D341Med (cell line): ENCODE measurements at regions not wholly inside any gene's neighbourhood (a gene's known extent, or its start where the extent isn't known, plus 50 kb on each side); places are given as distances from the start of the nearest gene placed in this dataset.
"Not testable (repeated sequence)": the region's sequence is repeated elsewhere in the genome, so short reads cannot be mapped to it uniquely, and the experiment has no call there.

Source experiments
- DNase-seq: peaks from one replicate; pipeline ENCODE4 v3.0.0; 2012; ENCODE audit warnings: low spot score

GRCh38 chrX:102784550-102784949 lies 64.0 kb downstream of the GPRASP3 start:
- DNase-seq = no peak

DNA sequence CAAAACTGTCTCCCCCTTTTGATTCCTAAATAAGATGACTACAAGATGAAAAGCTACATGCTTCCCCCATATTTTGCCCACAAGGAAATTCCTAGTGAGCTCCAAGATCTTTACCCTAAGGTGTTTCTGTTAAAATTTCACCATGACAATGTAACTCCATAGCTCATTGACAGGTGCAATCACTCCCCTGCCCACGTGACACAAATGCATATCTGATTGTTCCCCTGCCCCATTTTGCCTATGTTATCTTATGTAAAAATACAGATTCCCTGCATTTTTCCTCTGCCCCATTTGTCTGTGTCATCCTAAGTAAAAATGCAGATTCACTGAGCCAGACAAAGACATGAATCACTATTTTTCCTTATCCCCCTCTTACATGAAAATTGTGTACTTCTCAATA lies 66.7 kb downstream of the GPRASP3 start:
- no peak for DNase-seq

GRCh38 chrX:102808336-102808735 lies 87.8 kb downstream of the GPRASP3 start:
- no peak for DNase-seq

DNA sequence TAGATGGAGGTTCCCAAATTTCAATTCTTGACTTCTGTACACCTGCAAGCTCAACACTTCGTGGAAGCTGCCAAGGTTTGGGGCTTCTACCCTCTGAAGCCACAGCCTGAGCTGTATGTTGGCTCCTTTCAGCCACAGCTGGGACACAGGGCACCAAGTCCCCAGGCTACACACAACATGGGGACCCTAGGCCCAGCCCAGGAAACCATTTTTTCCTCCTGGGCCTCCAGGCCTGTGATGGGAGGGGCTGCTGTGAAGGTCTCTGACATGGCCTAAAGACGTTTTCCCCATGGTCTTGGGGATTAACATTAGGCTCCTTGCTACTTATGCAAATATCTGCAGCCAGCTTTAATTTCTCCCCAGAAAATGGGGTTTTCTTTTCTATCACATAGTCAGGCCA lies 97.7 kb downstream of the GPRASP3 start:
- DNase-seq = not testable (repeated sequence)

GRCh38 chrX:102832661-102833060 lies 104.4 kb upstream of the RAB40AL start:
- no peak for DNase-seq

GRCh38 chrX:102833136-102833535 lies 103.9 kb upstream of the RAB40AL start:
- no peak for DNase-seq

- peak; percentile 20 for DNase-seq
These were observed 101.4 kb upstream of the RAB40AL start for GRCh38 chrX:102835504-102836146.

- no peak for DNase-seq
These were observed 99.2 kb upstream of the RAB40AL start for GRCh38 chrX:102837847-102838246.

DNA sequence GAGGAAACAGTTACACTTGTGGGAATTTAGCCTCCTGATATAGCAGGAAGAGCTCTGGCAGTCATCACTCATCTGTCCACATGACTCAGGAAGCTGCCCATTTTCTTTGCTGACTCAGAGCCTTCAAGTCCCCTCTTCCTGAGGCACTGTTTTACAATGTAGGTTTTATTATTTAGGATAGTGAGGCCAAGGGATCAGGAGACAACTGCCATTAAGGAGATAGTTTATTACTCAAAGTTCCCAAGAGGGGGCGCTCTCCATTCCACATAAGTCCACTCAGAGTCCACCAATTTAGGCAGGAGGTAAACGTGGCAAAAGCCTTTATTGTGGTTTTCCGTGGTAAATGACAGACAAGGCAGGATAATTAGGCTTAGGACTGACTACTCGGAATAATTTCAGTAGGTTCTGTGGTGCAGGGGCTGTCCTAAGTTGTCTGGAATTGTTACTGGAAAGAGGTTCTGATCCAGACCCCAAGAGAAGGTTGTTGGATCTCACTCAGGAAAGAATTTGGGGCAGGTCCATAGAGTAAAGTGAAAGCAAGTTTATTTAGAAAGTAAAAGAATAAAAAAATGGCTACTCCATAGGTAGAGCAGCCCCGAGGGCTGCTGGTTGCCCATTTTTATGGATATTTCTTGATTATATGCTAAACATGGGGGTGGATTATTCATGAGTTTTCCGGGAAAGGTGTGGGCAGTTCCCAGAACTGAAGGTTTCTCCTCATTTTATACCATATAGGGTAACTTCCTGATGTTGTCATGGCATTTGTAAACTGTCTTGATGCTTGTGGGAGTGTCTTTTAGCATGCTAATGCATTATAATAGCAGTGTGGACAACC lies 96.0 kb upstream of the RAB40AL start:
- DNase-seq = no peak

DNA sequence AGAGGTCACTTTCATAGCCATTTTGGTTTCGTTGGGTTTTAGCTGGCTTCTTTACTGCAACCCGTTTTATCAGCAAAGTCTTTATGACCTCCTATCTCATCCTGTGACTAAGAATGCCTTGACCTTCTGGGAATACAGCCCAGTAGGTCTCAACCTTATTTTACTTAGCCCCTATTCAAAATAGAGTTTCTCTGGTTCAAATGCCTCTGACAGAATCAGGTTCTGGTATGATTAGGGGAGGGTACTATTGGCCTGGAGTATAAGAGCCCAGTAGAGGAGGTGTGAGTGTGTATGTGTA lies 95.4 kb upstream of the RAB40AL start:
- no peak for DNase-seq

- DNase-seq = no peak
These were observed 92.1 kb upstream of the RAB40AL start for GRCh38 chrX:102845020-102845419.

GRCh38 chrX:102846544-102847236 lies 90.4 kb upstream of the RAB40AL start:
- DNase-seq = no peak

DNA sequence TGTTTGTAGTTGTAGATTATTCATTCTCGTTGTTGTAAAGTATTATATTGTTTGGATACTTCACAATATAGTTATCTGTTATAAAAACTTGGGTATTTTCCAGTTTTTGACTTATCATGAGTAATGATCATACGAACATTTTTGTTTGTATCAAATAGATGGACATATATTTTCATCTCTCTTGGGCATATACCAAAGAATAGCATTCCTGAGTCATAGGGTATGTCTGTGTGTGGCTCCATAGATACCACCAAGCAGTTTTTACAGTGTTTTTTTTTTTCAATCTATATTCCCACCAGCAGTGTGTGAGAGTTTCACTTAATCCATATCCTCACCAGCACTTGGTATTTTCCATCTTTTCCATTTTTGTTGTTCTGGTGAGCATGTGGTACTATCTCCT lies 89.7 kb upstream of the RAB40AL start:
- no peak for DNase-seq

GRCh38 chrX:102849396-102849795 lies 87.7 kb upstream of the RAB40AL start:
- DNase-seq = no peak

DNA sequence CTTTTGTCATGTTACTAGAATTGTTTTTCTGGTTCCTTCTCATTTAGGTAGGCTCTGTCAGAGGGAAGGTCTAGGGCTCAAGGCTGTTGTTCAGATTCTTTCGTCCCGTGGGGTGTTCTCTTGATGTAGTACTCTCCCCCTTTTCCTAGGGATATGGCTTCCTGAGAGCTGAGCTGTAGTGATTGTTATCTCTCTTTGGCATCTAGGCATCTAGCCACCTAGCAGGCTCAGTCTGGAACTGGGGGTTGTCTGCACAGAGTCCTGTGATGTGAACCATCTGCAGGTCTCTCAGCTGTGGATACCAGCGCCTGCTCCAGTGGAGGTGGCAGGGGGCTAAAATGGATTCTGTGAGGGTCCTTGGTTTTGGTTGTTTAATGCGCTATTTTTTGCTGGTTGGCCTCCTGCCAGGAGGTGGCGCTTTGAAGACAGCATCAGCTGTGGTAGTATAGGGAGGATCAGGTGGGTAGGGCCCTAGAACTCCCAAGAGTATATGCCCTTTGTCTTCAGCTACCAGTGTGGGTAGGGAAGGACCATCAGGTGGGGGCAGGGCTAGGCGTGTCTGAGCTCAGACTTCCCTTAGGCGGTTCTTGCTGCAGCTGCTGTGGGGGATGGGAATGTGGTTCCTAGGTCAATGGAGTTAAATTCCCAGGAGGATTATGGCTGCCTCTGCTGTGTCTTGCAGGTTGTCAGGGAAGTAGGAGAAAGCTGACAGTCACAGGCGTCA lies 78.1 kb upstream of the RAB40AL start:
- not testable (repeated sequence) for DNase-seq

GRCh38 chrX:102859550-102859871 lies 77.6 kb upstream of the RAB40AL start:
- DNase-seq = no peak

DNA sequence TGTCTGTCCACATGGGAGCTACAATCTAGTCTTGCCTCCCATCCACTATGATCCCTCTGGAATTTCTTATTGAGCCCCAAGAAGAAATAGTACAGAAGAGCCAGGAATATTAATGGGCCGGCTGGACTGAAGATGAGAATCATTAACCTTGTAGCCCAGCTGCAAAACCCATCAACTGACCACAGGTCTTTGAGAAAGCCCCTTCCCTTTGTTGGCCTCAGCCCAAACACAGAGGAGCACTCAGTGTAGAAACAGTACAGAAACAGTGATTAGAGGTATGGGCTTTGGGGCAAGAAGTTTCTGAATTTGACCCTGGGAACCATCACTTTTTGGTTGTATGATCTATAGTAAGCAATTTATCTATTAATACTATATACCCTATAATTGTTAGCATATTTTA lies 76.8 kb upstream of the RAB40AL start:
- no peak for DNase-seq

- DNase-seq = peak; percentile 66
These were observed 73.3 kb upstream of the RAB40AL start for GRCh38 chrX:102863735-102864134.

- DNase-seq = no peak
These were observed 70.0 kb upstream of the RAB40AL start for GRCh38 chrX:102866981-102867656.

GRCh38 chrX:102883491-102883890 lies 53.6 kb upstream of the RAB40AL start:
- no peak for DNase-seq
